Endometrial microvascular endothelial cells (primary cell): ENCODE measurements at regions not wholly inside any gene's neighbourhood (a gene's known extent, or its start where the extent isn't known, plus 50 kb on each side); places are given as distances from the start of the nearest gene placed in this dataset.

Experiments used
- in situ Hi-C: cut with HindIII; loops from 2 replicates; pipeline ENCODE4 v1.10.0; 2017; ENCODE audit warnings: low sequenced_read_pairs, low pct_unique_long_range_greater_than_20kb; ENCODE audit errors: inconsistent ontology term

GRCh38 chr22:47457021-47457420, 694.6 kb downstream of the TBC1D22A start:
- in situ Hi-C loops, result no loop called here

GRCh38 chr22:47456031-47456430, 693.6 kb downstream of the TBC1D22A start:
- in situ Hi-C loops, result no loop called here

- in situ Hi-C loops, result no loop called here
These were observed 690.6 kb downstream of the TBC1D22A start for GRCh38 chr22:47453049-47453448.

- in situ Hi-C loops, result no loop called here
These were observed 689.7 kb downstream of the TBC1D22A start for GRCh38 chr22:47452184-47452583.

- in situ Hi-C loops, result no loop called here
These were observed 688.5 kb downstream of the TBC1D22A start for GRCh38 chr22:47450876-47451475.

GRCh38 chr22:47449508-47450270, 687.2 kb downstream of the TBC1D22A start:
- in situ Hi-C loops, result no loop called here

GRCh38 chr22:47448231-47449223, 686.1 kb downstream of the TBC1D22A start:
- in situ Hi-C loops, result no loop called here

- in situ Hi-C loops, result no loop called here
These were observed 684.7 kb downstream of the TBC1D22A start for GRCh38 chr22:47446821-47447810.

GRCh38 chr22:47446331-47446730, 683.9 kb downstream of the TBC1D22A start:
- in situ Hi-C loops, result no loop called here

GRCh38 chr22:47445716-47446290, 683.4 kb downstream of the TBC1D22A start:
- in situ Hi-C loops, result no loop called here

- in situ Hi-C loops, result no loop called here
These were observed 682.8 kb downstream of the TBC1D22A start for GRCh38 chr22:47445212-47445611.

- in situ Hi-C loops, result no loop called here
These were observed 682.3 kb downstream of the TBC1D22A start for GRCh38 chr22:47444746-47445065.

GRCh38 chr22:47443836-47444745, 681.6 kb downstream of the TBC1D22A start:
- in situ Hi-C loops, result no loop called here

GRCh38 chr22:47442821-47443220, 680.4 kb downstream of the TBC1D22A start:
- in situ Hi-C loops, result no loop called here

GRCh38 chr22:47439643-47440265, 677.3 kb downstream of the TBC1D22A start:
- in situ Hi-C loops, result no loop called here

GRCh38 chr22:47437636-47438035, 675.2 kb downstream of the TBC1D22A start:
- in situ Hi-C loops, result no loop called here

GRCh38 chr22:47437110-47437509, 674.7 kb downstream of the TBC1D22A start:
- in situ Hi-C loops, result no loop called here
